ENCODE measurements at regions not wholly inside any gene's neighbourhood (a gene's known extent, or its start where the extent isn't known, plus 50 kb on each side); places are given as distances from the start of the nearest gene placed in this dataset.

GRCh38 chr20:22285555-22285954 is 298.8 kb downstream of the FOXA2 start:
- no peaks in the 10 kb centered on the region for H3K9me3 ChIP-seq (ENCODE audit: control insufficient read depth, insufficient read depth, low read length)
- H3K4me1 ChIP-seq (ENCODE audit: control insufficient read depth, insufficient read depth, low read length) = no peaks in the 10 kb centered on the region
- no peak overlapping the region for H3K4me3 ChIP-seq (ENCODE audit: low read depth, low read length)
- DNase-seq (ENCODE audit: low read depth in 4 of 6, low spot score in 6 of 6) = no peak
- WGBS (ENCODE audit: insufficient coverage) = 44% methylated on average over 1 of the region's 1 CpG
- H3K27me3 ChIP-seq (ENCODE audit: control insufficient read depth, insufficient read depth, low read length) = no peaks in the 10 kb centered on the region
- no peaks in the 10 kb centered on the region for H3K36me3 ChIP-seq (ENCODE audit: control insufficient read depth, insufficient read depth, low read length)
- H3K27ac ChIP-seq (ENCODE audit: low read depth, low read length) = no peak overlapping the region

- no peaks in the 10 kb centered on the region for H3K9me3 ChIP-seq (ENCODE audit: control insufficient read depth, insufficient read depth, low read length)
- H3K36me3 ChIP-seq (ENCODE audit: control insufficient read depth, insufficient read depth, low read length) = no peaks in the 10 kb centered on the region
- H3K4me3 ChIP-seq (ENCODE audit: low read depth, low read length) = no peak overlapping the region
- DNase-seq (ENCODE audit: low read depth in 4 of 6, low spot score in 6 of 6) = no peak
- H3K27ac ChIP-seq (ENCODE audit: low read depth, low read length) = no peak overlapping the region
- H3K4me1 ChIP-seq (ENCODE audit: control insufficient read depth, insufficient read depth, low read length) = no peaks in the 10 kb centered on the region
- 100% methylated on average over 1 of the region's 3 CpGs for WGBS (ENCODE audit: insufficient coverage)
- no peaks in the 10 kb centered on the region for H3K27me3 ChIP-seq (ENCODE audit: control insufficient read depth, insufficient read depth, low read length)
Measured at GRCh38 chr20:22282696-22283095, 301.7 kb downstream of the FOXA2 start.

GRCh38 chr20:22274330-22274729 is 310.0 kb downstream of the FOXA2 start:
- no peaks in the 10 kb centered on the region for H3K9me3 ChIP-seq (ENCODE audit: control insufficient read depth, insufficient read depth, low read length)
- no peak overlapping the region for H3K27ac ChIP-seq (ENCODE audit: low read depth, low read length)
- WGBS (ENCODE audit: insufficient coverage) = 79% methylated on average over 4 of the region's 4 CpGs
- no peaks in the 10 kb centered on the region for H3K36me3 ChIP-seq (ENCODE audit: control insufficient read depth, insufficient read depth, low read length)
- DNase-seq (ENCODE audit: low read depth in 4 of 6, low spot score in 6 of 6) = no peak
- no peaks in the 10 kb centered on the region for H3K4me1 ChIP-seq (ENCODE audit: control insufficient read depth, insufficient read depth, low read length)
- H3K4me3 ChIP-seq (ENCODE audit: low read depth, low read length) = no peak overlapping the region
- no peaks in the 10 kb centered on the region for H3K27me3 ChIP-seq (ENCODE audit: control insufficient read depth, insufficient read depth, low read length)

GRCh38 chr20:22268675-22269074 is 315.7 kb downstream of the FOXA2 start:
- Histone ChIP-seq H3K4me3 (ENCODE audit: low read depth, low read length) (no peak overlapping the region), H3K27me3 (ENCODE audit: control insufficient read depth, insufficient read depth, low read length) (no peaks in the 10 kb centered on the region), H3K9me3 (ENCODE audit: control insufficient read depth, insufficient read depth, low read length) (no peaks in the 10 kb centered on the region), H3K4me1 (ENCODE audit: control insufficient read depth, insufficient read depth, low read length) (no peaks in the 10 kb centered on the region), H3K36me3 (ENCODE audit: control insufficient read depth, insufficient read depth, low read length) (no peaks in the 10 kb centered on the region), H3K27ac (ENCODE audit: low read depth, low read length) (no peak overlapping the region)
- WGBS (ENCODE audit: insufficient coverage) = 100% methylated on average over 1 of the region's 2 CpGs
- no peak for DNase-seq (ENCODE audit: low read depth in 4 of 6, low spot score in 6 of 6)

- no peak overlapping the region for H3K4me3 ChIP-seq (ENCODE audit: low read depth, low read length)
- H3K9me3 ChIP-seq (ENCODE audit: control insufficient read depth, insufficient read depth, low read length) = no peaks in the 10 kb centered on the region
- DNase-seq (ENCODE audit: low read depth in 4 of 6, low spot score in 6 of 6) = peak in 1 of 6 donors; percentile 9
- H3K27ac ChIP-seq (ENCODE audit: low read depth, low read length) = no peak overlapping the region
- no peaks in the 10 kb centered on the region for H3K27me3 ChIP-seq (ENCODE audit: control insufficient read depth, insufficient read depth, low read length)
- WGBS (ENCODE audit: insufficient coverage) = 86% methylated on average over 1 of the region's 4 CpGs
- H3K4me1 ChIP-seq (ENCODE audit: control insufficient read depth, insufficient read depth, low read length) = no peaks in the 10 kb centered on the region
- H3K36me3 ChIP-seq (ENCODE audit: control insufficient read depth, insufficient read depth, low read length) = no peaks in the 10 kb centered on the region
Measured at GRCh38 chr20:22264917-22265316, 319.5 kb downstream of the FOXA2 start.

- Histone ChIP-seq H3K4me1 (ENCODE audit: control insufficient read depth, insufficient read depth, low read length) (no peaks in the 10 kb centered on the region), H3K27me3 (ENCODE audit: control insufficient read depth, insufficient read depth, low read length) (no peaks in the 10 kb centered on the region), H3K9me3 (ENCODE audit: control insufficient read depth, insufficient read depth, low read length) (no peaks in the 10 kb centered on the region), H3K36me3 (ENCODE audit: control insufficient read depth, insufficient read depth, low read length) (no peaks in the 10 kb centered on the region), H3K4me3 (ENCODE audit: low read depth, low read length) (no peak overlapping the region), H3K27ac (ENCODE audit: low read depth, low read length) (no peak overlapping the region)
- 50% methylated on average over 1 of the region's 1 CpG for WGBS (ENCODE audit: insufficient coverage)
- peak in 5 of 6 donors; percentile 5 to 70 (median 22) for DNase-seq (ENCODE audit: low read depth in 4 of 6, low spot score in 6 of 6)
Measured at GRCh38 chr20:22260506-22260905, 323.9 kb downstream of the FOXA2 start.

GRCh38 chr20:22257912-22258311 is 326.5 kb downstream of the FOXA2 start:
- WGBS (ENCODE audit: insufficient coverage) = 100% methylated on average over 1 of the region's 6 CpGs
- Histone ChIP-seq H3K4me1 (ENCODE audit: control insufficient read depth, insufficient read depth, low read length) (no peaks in the 10 kb centered on the region), H3K27ac (ENCODE audit: low read depth, low read length) (no peak overlapping the region), H3K27me3 (ENCODE audit: control insufficient read depth, insufficient read depth, low read length) (no peaks in the 10 kb centered on the region), H3K4me3 (ENCODE audit: low read depth, low read length) (no peak overlapping the region), H3K36me3 (ENCODE audit: control insufficient read depth, insufficient read depth, low read length) (no peaks in the 10 kb centered on the region), H3K9me3 (ENCODE audit: control insufficient read depth, insufficient read depth, low read length) (no peaks in the 10 kb centered on the region)
- no peak for DNase-seq (ENCODE audit: low read depth in 4 of 6, low spot score in 6 of 6)

- DNase-seq (ENCODE audit: low read depth in 4 of 6, low spot score in 6 of 6) = peak in 4 of 6 donors; percentile 19 to 77 (median 40)
- 4% methylated on average over 3 of the region's 5 CpGs for WGBS (ENCODE audit: insufficient coverage)
- Histone ChIP-seq H3K4me1 (ENCODE audit: control insufficient read depth, insufficient read depth, low read length) (no peaks in the 10 kb centered on the region), H3K27me3 (ENCODE audit: control insufficient read depth, insufficient read depth, low read length) (no peaks in the 10 kb centered on the region), H3K4me3 (ENCODE audit: low read depth, low read length) (no peak overlapping the region), H3K9me3 (ENCODE audit: control insufficient read depth, insufficient read depth, low read length) (no peaks in the 10 kb centered on the region), H3K36me3 (ENCODE audit: control insufficient read depth, insufficient read depth, low read length) (no peaks in the 10 kb centered on the region), H3K27ac (ENCODE audit: low read depth, low read length) (no peak overlapping the region)
Measured at GRCh38 chr20:22248051-22248667, 336.2 kb downstream of the FOXA2 start.

GRCh38 chr20:22245139-22245538 is 339.2 kb downstream of the FOXA2 start:
- Histone ChIP-seq H3K27ac (ENCODE audit: low read depth, low read length) (no peak overlapping the region), H3K36me3 (ENCODE audit: control insufficient read depth, insufficient read depth, low read length) (no peaks in the 10 kb centered on the region), H3K4me3 (ENCODE audit: low read depth, low read length) (no peak overlapping the region), H3K9me3 (ENCODE audit: control insufficient read depth, insufficient read depth, low read length) (no peaks in the 10 kb centered on the region), H3K27me3 (ENCODE audit: control insufficient read depth, insufficient read depth, low read length) (no peaks in the 10 kb centered on the region), H3K4me1 (ENCODE audit: control insufficient read depth, insufficient read depth, low read length) (no peaks in the 10 kb centered on the region)
- 65% methylated on average over 2 of the region's 3 CpGs for whole genome bisulfite sequencing (ENCODE audit: insufficient coverage)
- DNase-seq (ENCODE audit: low read depth in 4 of 6, low spot score in 6 of 6) = no peak

- DNase-seq (ENCODE audit: low read depth in 4 of 6, low spot score in 6 of 6) = no peak
- WGBS (ENCODE audit: insufficient coverage) = 74% methylated on average over 5 of the region's 5 CpGs
Measured at GRCh38 chr20:22243067-22243466, 341.3 kb downstream of the FOXA2 start.

More at GRCh38 chr20:22243067-22243466, 341.3 kb downstream of the FOXA2 start:
- H3K9me3 ChIP-seq (ENCODE audit: control insufficient read depth, insufficient read depth, low read length) = no peaks in the 10 kb centered on the region
- H3K4me3 ChIP-seq (ENCODE audit: low read depth, low read length) = no peak overlapping the region
- no peaks in the 10 kb centered on the region for H3K36me3 ChIP-seq (ENCODE audit: control insufficient read depth, insufficient read depth, low read length)
- H3K27me3 ChIP-seq (ENCODE audit: control insufficient read depth, insufficient read depth, low read length) = no peaks in the 10 kb centered on the region
- no peaks in the 10 kb centered on the region for H3K4me1 ChIP-seq (ENCODE audit: control insufficient read depth, insufficient read depth, low read length)
- H3K27ac ChIP-seq (ENCODE audit: low read depth, low read length) = no peak overlapping the region

All from spinal cord (tissue), 9 donors.